HG03159 (cell line): ENCODE measurements at regions not wholly inside any gene's neighbourhood (a gene's known extent, or its start where the extent isn't known, plus 50 kb on each side); places are given as distances from the start of the nearest gene placed in this dataset.

ENCODE experiments used
- ATAC-seq: cut with Tn5 transposase; IDR thresholded peaks from one replicate; pipeline ENCODE4 v1.9.1; 2021; ENCODE audit warnings: mild to moderate bottlenecking, moderate library complexity; ENCODE audit not compliant: unreplicated experiment

GRCh38 chr1:58888833-58889232 is 105.0 kb upstream of the JUN start:
- ATAC-seq = no peak

GRCh38 chr1:58890113-58890512 is 106.3 kb upstream of the JUN start:
- ATAC-seq = no peak

- ATAC-seq = no peak
Measured at GRCh38 chr1:58890609-58891008, 106.8 kb upstream of the JUN start.

- ATAC-seq = no peak
Measured at GRCh38 chr1:58891347-58891746, 107.5 kb upstream of the JUN start.

- no peak for ATAC-seq
Measured at GRCh38 chr1:58893257-58893869, 109.5 kb upstream of the JUN start.

GRCh38 chr1:58895082-58895481 is 111.2 kb upstream of the JUN start:
- ATAC-seq = no peak

GRCh38 chr1:58895559-58896145 is 111.8 kb upstream of the JUN start:
- no peak for ATAC-seq

- no peak for ATAC-seq
Measured at GRCh38 chr1:58896246-58897183, 112.7 kb upstream of the JUN start.

- ATAC-seq = no peak
Measured at GRCh38 chr1:58898739-58899586, 115.1 kb upstream of the JUN start.

GRCh38 chr1:58899587-58900271 is 115.9 kb upstream of the JUN start:
- ATAC-seq = no peak

GRCh38 chr1:58900396-58900795 is 116.5 kb upstream of the JUN start:
- no peak for ATAC-seq

- ATAC-seq = no peak
Measured at GRCh38 chr1:58901008-58901407, 117.2 kb upstream of the JUN start.

- no peak for ATAC-seq
Measured at GRCh38 chr1:58902830-58903513, 119.1 kb upstream of the JUN start.

- peak; percentile 82 for ATAC-seq
Measured at GRCh38 chr1:58903514-58904298, 119.9 kb upstream of the JUN start.

GRCh38 chr1:58904299-58905125 is 120.7 kb upstream of the JUN start:
- ATAC-seq = no peak

- ATAC-seq = no peak
Measured at GRCh38 chr1:58905126-58905490, 121.3 kb upstream of the JUN start.

- ATAC-seq = no peak
Measured at GRCh38 chr1:58905628-58906221, 121.9 kb upstream of the JUN start.

- ATAC-seq = no peak
Measured at GRCh38 chr1:58907398-58907797, 123.6 kb upstream of the JUN start.
